ENCODE measurements at regions not wholly inside any gene's neighbourhood (a gene's known extent, or its start where the extent isn't known, plus 50 kb on each side); places are given as distances from the start of the nearest gene placed in this dataset.
"Not testable (repeated sequence)": the region's sequence is repeated elsewhere in the genome, so short reads cannot be mapped to it uniquely, and the experiment has no call there.

DNA sequence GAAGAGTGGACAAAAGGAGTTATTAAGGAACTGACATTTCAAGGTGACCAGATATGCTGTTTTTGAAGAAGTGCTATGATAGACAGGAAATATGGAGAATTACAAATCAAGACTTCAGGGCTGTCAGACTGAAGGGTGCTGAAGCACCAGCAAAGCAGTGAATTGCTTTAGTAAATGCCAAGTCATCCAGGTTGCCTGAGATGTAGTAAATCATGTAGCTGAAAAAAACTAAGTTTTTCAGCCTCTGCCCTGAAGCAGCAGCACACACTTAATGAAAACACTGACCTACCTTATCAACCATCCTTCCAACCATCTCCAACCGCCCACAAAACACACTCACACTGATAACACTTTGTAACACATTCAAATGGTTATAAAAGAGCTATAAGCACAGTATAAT is 110.0 kb downstream of the PRR15 start:
- not testable (repeated sequence) for TF ChIP-seq POLR2A (IDR thresholded peaks at IDR 0.05; ENCODE audit: low read length); GATA1 (IDR thresholded peaks at IDR 0.05; ENCODE audit: low read depth, low read length)

All from erythroblast (primary cell).